Hepatocyte (in vitro differentiated cells): ENCODE measurements at regions not wholly inside any gene's neighbourhood (a gene's known extent, or its start where the extent isn't known, plus 50 kb on each side); places are given as distances from the start of the nearest gene placed in this dataset.

ENCODE experiments used
- EZH2 ChIP-seq: fragments of 200-600 bp; sonication (generic); IDR thresholded peaks from 2 replicates; pipeline ENCODE4 v1.6.1; 2016; ENCODE audit warnings: antibody characterized with exemption, mild to moderate bottlenecking, borderline replicate concordance
- TF ChIP-seq, protein P1 (sequence below): fragments of 200-600 bp; sonication (generic); IDR thresholded peaks from 2 replicates; pipeline ENCODE4 v1.5.1; 2016; ENCODE audit warnings: antibody characterized with exemption, mild to moderate bottlenecking; ENCODE audit not compliant: poor library complexity

DNA sequence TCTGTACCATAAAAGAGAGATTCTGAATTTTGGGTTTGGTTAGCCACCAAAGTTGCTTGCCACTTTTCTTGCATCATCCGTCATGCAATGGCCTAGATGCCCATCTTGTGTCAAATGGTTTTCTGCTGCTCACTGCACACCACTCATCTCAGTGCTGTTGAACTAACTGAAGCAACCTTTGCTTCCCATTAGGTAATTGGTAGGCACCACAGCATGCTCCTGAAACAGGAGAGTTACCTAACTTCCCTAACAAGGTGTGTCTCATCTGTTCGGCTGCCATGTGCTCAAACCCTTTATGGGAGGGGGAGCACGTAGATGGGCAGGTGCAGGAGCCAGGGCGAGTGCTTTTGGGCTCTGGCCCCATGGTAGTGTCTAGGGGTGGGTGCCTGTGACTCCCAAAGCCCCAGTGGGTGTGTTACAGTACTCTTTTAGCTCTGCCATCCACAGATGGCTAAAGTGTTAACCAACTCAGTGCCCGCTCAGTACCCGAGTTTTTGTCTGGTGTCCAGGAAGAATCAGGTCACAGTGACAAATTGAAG is 147.4 kb upstream of the SPACA1 start:
- TF ChIP-seq, protein P1, sequence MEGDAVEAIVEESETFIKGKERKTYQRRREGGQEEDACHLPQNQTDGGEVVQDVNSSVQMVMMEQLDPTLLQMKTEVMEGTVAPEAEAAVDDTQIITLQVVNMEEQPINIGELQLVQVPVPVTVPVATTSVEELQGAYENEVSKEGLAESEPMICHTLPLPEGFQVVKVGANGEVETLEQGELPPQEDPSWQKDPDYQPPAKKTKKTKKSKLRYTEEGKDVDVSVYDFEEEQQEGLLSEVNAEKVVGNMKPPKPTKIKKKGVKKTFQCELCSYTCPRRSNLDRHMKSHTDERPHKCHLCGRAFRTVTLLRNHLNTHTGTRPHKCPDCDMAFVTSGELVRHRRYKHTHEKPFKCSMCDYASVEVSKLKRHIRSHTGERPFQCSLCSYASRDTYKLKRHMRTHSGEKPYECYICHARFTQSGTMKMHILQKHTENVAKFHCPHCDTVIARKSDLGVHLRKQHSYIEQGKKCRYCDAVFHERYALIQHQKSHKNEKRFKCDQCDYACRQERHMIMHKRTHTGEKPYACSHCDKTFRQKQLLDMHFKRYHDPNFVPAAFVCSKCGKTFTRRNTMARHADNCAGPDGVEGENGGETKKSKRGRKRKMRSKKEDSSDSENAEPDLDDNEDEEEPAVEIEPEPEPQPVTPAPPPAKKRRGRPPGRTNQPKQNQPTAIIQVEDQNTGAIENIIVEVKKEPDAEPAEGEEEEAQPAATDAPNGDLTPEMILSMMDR: no peak
- TF ChIP-seq EZH2: no peak
